ENCODE measurements at regions not wholly inside any gene's neighbourhood (a gene's known extent, or its start where the extent isn't known, plus 50 kb on each side); places are given as distances from the start of the nearest gene placed in this dataset.
A peak's percentile ranks its signal among the peaks of the same experiment; 100 is the strongest.

- Mint-ChIP-seq H3K4me3 (no peak overlapping the region), H3K27me3 (ENCODE audit: low read depth, poor library complexity) (no peaks in the 10 kb centered on the region), H3K36me3 (ENCODE audit: low read depth) (peaks cover 32% of the 10 kb centered on the region), H3K27ac (no peak overlapping the region), H3K4me1 (peaks cover 16% of the 10 kb centered on the region), H3K9me3 (peaks cover 33% of the 10 kb centered on the region)
- no peak for DNase-seq
- TF ChIP-seq CTCF (IDR thresholded peaks at IDR 0.05): no peak
These were observed 357.5 kb upstream of the UMPS start for GRCh38 chr3:124372775-124373174.

GRCh38 chr3:124373524-124373923, 356.7 kb upstream of the UMPS start:
- Mint-ChIP-seq H3K27me3 (ENCODE audit: low read depth, poor library complexity) (no peaks in the 10 kb centered on the region), H3K9me3 (peaks cover 29% of the 10 kb centered on the region), H3K36me3 (ENCODE audit: low read depth) (peaks cover 32% of the 10 kb centered on the region), H3K4me1 (peaks cover 16% of the 10 kb centered on the region), H3K27ac (no peak overlapping the region), H3K4me3 (no peak overlapping the region)
- DNase-seq: no peak
- TF ChIP-seq CTCF (IDR thresholded peaks at IDR 0.05): no peak

DNA sequence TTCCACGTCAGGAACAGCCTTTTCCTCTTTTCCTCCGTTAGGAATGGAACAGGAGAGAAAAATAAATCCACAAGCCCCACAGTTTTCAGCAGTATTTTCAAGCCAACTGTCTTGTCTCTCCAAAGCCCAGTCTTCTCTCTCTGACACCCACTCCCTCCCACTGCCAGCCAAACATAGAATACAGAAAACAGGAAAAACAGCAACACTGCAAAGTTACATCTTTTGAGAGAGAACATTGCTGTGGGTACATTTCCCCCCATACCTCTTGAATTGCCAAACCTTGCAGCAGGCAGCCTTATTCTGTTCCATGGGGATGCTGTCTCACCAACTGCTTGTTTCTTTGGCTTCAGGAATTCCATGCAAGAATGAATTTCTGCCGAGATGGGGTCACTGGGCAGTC, 355.7 kb upstream of the UMPS start:
- Mint-ChIP-seq H3K27me3 (ENCODE audit: low read depth, poor library complexity) (no peaks in the 10 kb centered on the region), H3K4me3 (no peak overlapping the region), H3K9me3 (peaks cover 23% of the 10 kb centered on the region), H3K36me3 (ENCODE audit: low read depth) (peaks cover 24% of the 10 kb centered on the region), H3K4me1 (peaks cover 16% of the 10 kb centered on the region), H3K27ac (peak overlapping the region; percentile 29)
- no peak for DNase-seq
- no peak for TF ChIP-seq CTCF (IDR thresholded peaks at IDR 0.05)

GRCh38 chr3:124381575-124382333, 348.5 kb upstream of the UMPS start:
- no peak overlapping the region for H3K27ac Mint-ChIP-seq
- no peaks in the 10 kb centered on the region for H3K27me3 Mint-ChIP-seq (ENCODE audit: low read depth, poor library complexity)
- H3K4me1 Mint-ChIP-seq: peaks cover 32% of the 10 kb centered on the region
- peaks cover 3% of the 10 kb centered on the region for H3K9me3 Mint-ChIP-seq
- TF ChIP-seq CTCF (IDR thresholded peaks at IDR 0.05): no peak
- DNase-seq: no peak
- H3K4me3 Mint-ChIP-seq: no peak overlapping the region
- H3K36me3 Mint-ChIP-seq (ENCODE audit: low read depth): peaks cover under 1% of the 10 kb centered on the region

DNA sequence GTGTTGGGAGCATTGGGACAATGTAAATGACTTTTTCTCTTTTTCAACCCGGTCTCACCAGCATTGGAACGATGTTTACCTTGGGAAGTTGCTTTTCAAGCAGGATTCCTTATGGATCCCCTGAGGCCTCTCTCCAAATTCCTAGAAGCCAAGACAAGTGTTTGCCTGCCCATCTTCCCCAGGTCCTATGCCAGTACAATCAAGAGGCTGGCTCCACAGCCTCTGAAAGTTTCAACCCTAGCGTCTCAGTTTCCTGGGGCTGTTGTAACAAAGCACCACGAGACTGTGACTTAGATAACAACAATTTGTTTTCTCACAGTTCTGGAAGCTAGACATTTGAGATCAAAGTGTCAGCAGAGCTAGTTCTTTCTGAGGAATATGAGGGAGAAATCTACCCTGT, 347.2 kb upstream of the UMPS start:
- no peak for DNase-seq
- H3K27ac Mint-ChIP-seq: peak overlapping the region; percentile 86
- peaks cover 32% of the 10 kb centered on the region for H3K4me1 Mint-ChIP-seq
- peaks cover 3% of the 10 kb centered on the region for H3K9me3 Mint-ChIP-seq
- H3K36me3 Mint-ChIP-seq (ENCODE audit: low read depth): peaks cover 5% of the 10 kb centered on the region
- TF ChIP-seq CTCF (IDR thresholded peaks at IDR 0.05): no peak
- H3K27me3 Mint-ChIP-seq (ENCODE audit: low read depth, poor library complexity): no peaks in the 10 kb centered on the region
- no peak overlapping the region for H3K4me3 Mint-ChIP-seq

GRCh38 chr3:124383846-124384466, 346.3 kb upstream of the UMPS start:
- peaks cover 14% of the 10 kb centered on the region for H3K36me3 Mint-ChIP-seq (ENCODE audit: low read depth)
- no peaks in the 10 kb centered on the region for H3K9me3 Mint-ChIP-seq
- H3K27me3 Mint-ChIP-seq (ENCODE audit: low read depth, poor library complexity): peaks cover 3% of the 10 kb centered on the region
- no peak for DNase-seq
- peak overlapping the region; percentile 86 for H3K27ac Mint-ChIP-seq
- peak overlapping the region; percentile 23 for H3K4me3 Mint-ChIP-seq
- peaks cover 32% of the 10 kb centered on the region for H3K4me1 Mint-ChIP-seq
- no peak for TF ChIP-seq CTCF (IDR thresholded peaks at IDR 0.05)

All from nephron progenitor cell (in vitro differentiated cells).